ENCODE measurements at regions not wholly inside any gene's neighbourhood (a gene's known extent, or its start where the extent isn't known, plus 50 kb on each side); places are given as distances from the start of the nearest gene placed in this dataset.

- H3K4me3 ChIP-seq (ENCODE audit: low read depth, low read length), result no peak overlapping the region
- TF ChIP-seq CTCF (IDR thresholded peaks at IDR 0.05; ENCODE audit: low read depth, low read length, missing control alignments), result no peak
- no peak for DNase-seq (ENCODE audit: low read depth)
Measured at GRCh38 chr5:158070859-158071258, 211.9 kb upstream of the CLINT1 start.

GRCh38 chr5:158069838-158070237 is 210.9 kb upstream of the CLINT1 start:
- no peak overlapping the region for H3K4me3 ChIP-seq (ENCODE audit: low read depth, low read length)
- no peak for TF ChIP-seq CTCF (IDR thresholded peaks at IDR 0.05; ENCODE audit: low read depth, low read length, missing control alignments)
- no peak for DNase-seq (ENCODE audit: low read depth)

GRCh38 chr5:158068964-158069363 is 210.0 kb upstream of the CLINT1 start:
- no peak overlapping the region for H3K4me3 ChIP-seq (ENCODE audit: low read depth, low read length)
- no peak for DNase-seq (ENCODE audit: low read depth)
- no peak for TF ChIP-seq CTCF (IDR thresholded peaks at IDR 0.05; ENCODE audit: low read depth, low read length, missing control alignments)

DNA sequence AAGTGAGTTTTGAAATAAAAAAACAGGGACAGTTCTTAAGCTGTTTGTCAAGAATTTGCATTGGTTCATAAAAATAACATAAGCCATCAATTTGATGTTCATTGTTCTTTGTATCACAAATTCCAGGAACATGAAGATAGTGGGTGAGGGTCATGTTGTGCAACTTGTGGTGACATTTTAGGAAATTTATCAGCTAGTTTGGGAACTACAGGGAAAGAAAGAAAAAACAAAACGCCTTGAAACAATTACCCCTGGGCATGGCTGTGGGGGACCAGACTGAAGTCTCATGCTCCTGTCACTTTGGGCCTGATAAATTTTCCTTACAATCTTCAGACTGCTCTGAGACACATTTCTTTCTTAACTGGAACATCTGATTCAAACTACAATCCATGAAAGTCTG is 207.1 kb upstream of the CLINT1 start:
- no peak for DNase-seq (ENCODE audit: low read depth)
- TF ChIP-seq CTCF (IDR thresholded peaks at IDR 0.05; ENCODE audit: low read depth, low read length, missing control alignments), result no peak
- no peak overlapping the region for H3K4me3 ChIP-seq (ENCODE audit: low read depth, low read length)

GRCh38 chr5:158064334-158065123 is 205.6 kb upstream of the CLINT1 start:
- H3K4me3 ChIP-seq (ENCODE audit: low read depth, low read length), result no peak overlapping the region
- TF ChIP-seq CTCF (IDR thresholded peaks at IDR 0.05; ENCODE audit: low read depth, low read length, missing control alignments), result no peak
- no peak for DNase-seq (ENCODE audit: low read depth)

DNA sequence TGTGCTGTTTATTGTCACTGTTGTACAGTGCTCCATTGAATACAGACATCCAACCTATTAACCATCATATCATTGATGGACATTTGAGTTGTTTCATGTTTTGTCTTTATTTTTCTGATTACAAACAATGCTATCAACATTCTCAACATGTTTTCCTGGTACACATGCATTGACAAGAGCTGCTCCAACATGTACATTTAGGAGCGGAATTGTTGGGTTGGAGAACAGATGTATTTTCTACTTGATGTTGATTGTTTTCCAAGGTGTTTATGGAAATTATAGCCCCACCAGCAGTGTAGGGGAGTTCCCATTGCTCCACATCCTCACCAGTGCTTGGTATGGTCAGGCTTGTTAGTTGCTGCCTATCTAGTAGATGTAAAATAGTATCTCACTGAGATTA is 204.1 kb upstream of the CLINT1 start:
- TF ChIP-seq CTCF (IDR thresholded peaks at IDR 0.05; ENCODE audit: low read depth, low read length, missing control alignments), result no peak
- no peak for DNase-seq (ENCODE audit: low read depth)
- H3K4me3 ChIP-seq (ENCODE audit: low read depth, low read length), result no peak overlapping the region

GRCh38 chr5:158061451-158061850 is 202.5 kb upstream of the CLINT1 start:
- H3K4me3 ChIP-seq (ENCODE audit: low read depth, low read length), result no peak overlapping the region
- DNase-seq (ENCODE audit: low read depth), result no peak
- no peak for TF ChIP-seq CTCF (IDR thresholded peaks at IDR 0.05; ENCODE audit: low read depth, low read length, missing control alignments)

Measured in GM12864 (cell line).